ENCODE measurements at regions not wholly inside any gene's neighbourhood (a gene's known extent, or its start where the extent isn't known, plus 50 kb on each side); places are given as distances from the start of the nearest gene placed in this dataset.

DNA sequence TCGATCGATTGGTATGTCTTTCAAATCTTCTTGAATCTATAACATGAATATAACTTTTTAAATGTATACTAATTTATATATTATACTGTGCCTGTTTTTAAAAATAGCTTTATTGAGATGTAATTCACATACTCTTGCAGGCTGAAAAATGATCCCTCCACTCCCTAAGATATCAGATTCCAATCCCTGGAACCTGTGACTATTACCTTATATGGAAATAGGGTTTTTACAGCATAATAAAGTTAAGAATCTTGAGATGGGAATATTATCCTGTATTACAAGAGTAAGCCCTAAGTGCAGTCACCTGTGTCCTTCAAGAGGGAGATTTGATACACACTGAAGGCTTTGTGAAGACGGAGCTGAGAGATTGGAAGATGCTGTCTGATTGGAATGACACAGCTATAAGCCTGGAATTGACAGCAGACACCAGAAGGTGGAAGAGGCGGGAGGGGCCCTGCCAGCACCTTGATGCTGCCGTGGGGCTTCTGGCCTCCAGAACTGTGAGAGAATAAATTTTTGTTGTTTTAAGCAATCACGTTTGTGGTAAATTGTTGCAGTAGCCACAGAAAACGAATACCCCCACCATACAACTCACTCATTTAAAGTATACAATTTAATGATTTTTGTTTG lies 161.3 kb downstream of the RMI1 start:
- H3K36me3 ChIP-seq (ENCODE audit: insufficient read depth, low read length) = no peaks in the 10 kb centered on the region
- H3K9me3 ChIP-seq (ENCODE audit: low read depth, low read length) = no peaks in the 10 kb centered on the region
- H3K4me1 ChIP-seq (ENCODE audit: insufficient read depth, low read length) = peaks cover 8% of the 10 kb centered on the region
- no peak overlapping the region for H3K4me3 ChIP-seq (ENCODE audit: insufficient read depth, low read length)
- peaks cover 64% of the 10 kb centered on the region for H3K27me3 ChIP-seq (ENCODE audit: insufficient read depth, low read length)
- no peak overlapping the region for H3K27ac ChIP-seq (ENCODE audit: low read depth, low read length)
- no peaks in the 10 kb centered on the region for H4K20me1 ChIP-seq (ENCODE audit: insufficient read depth, low read length)
- TF ChIP-seq, protein P1, sequence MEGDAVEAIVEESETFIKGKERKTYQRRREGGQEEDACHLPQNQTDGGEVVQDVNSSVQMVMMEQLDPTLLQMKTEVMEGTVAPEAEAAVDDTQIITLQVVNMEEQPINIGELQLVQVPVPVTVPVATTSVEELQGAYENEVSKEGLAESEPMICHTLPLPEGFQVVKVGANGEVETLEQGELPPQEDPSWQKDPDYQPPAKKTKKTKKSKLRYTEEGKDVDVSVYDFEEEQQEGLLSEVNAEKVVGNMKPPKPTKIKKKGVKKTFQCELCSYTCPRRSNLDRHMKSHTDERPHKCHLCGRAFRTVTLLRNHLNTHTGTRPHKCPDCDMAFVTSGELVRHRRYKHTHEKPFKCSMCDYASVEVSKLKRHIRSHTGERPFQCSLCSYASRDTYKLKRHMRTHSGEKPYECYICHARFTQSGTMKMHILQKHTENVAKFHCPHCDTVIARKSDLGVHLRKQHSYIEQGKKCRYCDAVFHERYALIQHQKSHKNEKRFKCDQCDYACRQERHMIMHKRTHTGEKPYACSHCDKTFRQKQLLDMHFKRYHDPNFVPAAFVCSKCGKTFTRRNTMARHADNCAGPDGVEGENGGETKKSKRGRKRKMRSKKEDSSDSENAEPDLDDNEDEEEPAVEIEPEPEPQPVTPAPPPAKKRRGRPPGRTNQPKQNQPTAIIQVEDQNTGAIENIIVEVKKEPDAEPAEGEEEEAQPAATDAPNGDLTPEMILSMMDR (IDR thresholded peaks at IDR 0.05; ENCODE audit: extremely low read depth, low read depth, low read length) = no peak
- DNase-seq (ENCODE audit: insufficient read length, low spot score, missing footprints) = no peak
- H2AFZ ChIP-seq (ENCODE audit: low read length) = no peak overlapping the region
- no peaks in the 10 kb centered on the region for H3K79me2 ChIP-seq (ENCODE audit: insufficient read depth, low read length)
- no peak overlapping the region for H3K4me2 ChIP-seq (ENCODE audit: insufficient read depth, low read length)

DNA sequence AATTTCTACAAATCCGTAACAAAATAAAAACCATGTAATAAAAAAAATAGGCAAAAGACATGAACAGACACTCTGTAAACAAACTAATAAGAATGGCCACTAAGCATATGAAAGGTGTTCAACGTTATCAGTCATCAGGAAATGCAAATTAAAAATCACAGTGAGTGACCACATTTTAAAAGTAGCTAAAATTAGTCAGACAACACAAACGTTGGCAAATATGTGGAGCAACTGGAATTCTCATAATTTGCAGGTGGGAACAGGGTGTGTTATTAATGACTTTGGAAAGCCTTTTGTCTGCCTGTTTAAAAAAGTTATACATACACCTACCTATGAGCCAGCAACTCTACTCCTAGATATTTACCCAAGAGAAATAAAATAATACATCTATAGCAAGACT lies 164.4 kb downstream of the RMI1 start:
- no peaks in the 10 kb centered on the region for H3K36me3 ChIP-seq (ENCODE audit: insufficient read depth, low read length)
- H3K9me3 ChIP-seq (ENCODE audit: low read depth, low read length) = no peaks in the 10 kb centered on the region
- no peak overlapping the region for H3K27ac ChIP-seq (ENCODE audit: low read depth, low read length)
- H2AFZ ChIP-seq (ENCODE audit: low read length) = no peak overlapping the region
- TF ChIP-seq, protein P1 (IDR thresholded peaks at IDR 0.05; ENCODE audit: extremely low read depth, low read depth, low read length) = no peak
- H3K27me3 ChIP-seq (ENCODE audit: insufficient read depth, low read length) = peaks cover 36% of the 10 kb centered on the region
- no peak overlapping the region for H3K4me2 ChIP-seq (ENCODE audit: insufficient read depth, low read length)
- no peaks in the 10 kb centered on the region for H3K79me2 ChIP-seq (ENCODE audit: insufficient read depth, low read length)
- DNase-seq (ENCODE audit: insufficient read length, low spot score, missing footprints) = no peak
- H3K4me1 ChIP-seq (ENCODE audit: insufficient read depth, low read length) = peaks cover 4% of the 10 kb centered on the region
- H4K20me1 ChIP-seq (ENCODE audit: insufficient read depth, low read length) = no peaks in the 10 kb centered on the region
- H3K4me3 ChIP-seq (ENCODE audit: insufficient read depth, low read length) = no peak overlapping the region

- Histone ChIP-seq H3K79me2 (ENCODE audit: insufficient read depth, low read length) (no peaks in the 10 kb centered on the region), H3K4me2 (ENCODE audit: insufficient read depth, low read length) (no peak overlapping the region), H3K4me1 (ENCODE audit: insufficient read depth, low read length) (peaks cover 2% of the 10 kb centered on the region), H4K20me1 (ENCODE audit: insufficient read depth, low read length) (no peaks in the 10 kb centered on the region), H3K27ac (ENCODE audit: low read depth, low read length) (no peak overlapping the region), H3K9me3 (ENCODE audit: low read depth, low read length) (no peaks in the 10 kb centered on the region), H2AFZ (ENCODE audit: low read length) (no peak overlapping the region), H3K27me3 (ENCODE audit: insufficient read depth, low read length) (peaks cover 28% of the 10 kb centered on the region), H3K36me3 (ENCODE audit: insufficient read depth, low read length) (no peaks in the 10 kb centered on the region), H3K4me3 (ENCODE audit: insufficient read depth, low read length) (no peak overlapping the region)
- TF ChIP-seq, protein P1 (IDR thresholded peaks at IDR 0.05; ENCODE audit: extremely low read depth, low read depth, low read length) = no peak
- DNase-seq (ENCODE audit: insufficient read length, low spot score, missing footprints) = peak; percentile 42
These were observed 165.2 kb downstream of the RMI1 start for GRCh38 chr9:84145780-84146179.

DNA sequence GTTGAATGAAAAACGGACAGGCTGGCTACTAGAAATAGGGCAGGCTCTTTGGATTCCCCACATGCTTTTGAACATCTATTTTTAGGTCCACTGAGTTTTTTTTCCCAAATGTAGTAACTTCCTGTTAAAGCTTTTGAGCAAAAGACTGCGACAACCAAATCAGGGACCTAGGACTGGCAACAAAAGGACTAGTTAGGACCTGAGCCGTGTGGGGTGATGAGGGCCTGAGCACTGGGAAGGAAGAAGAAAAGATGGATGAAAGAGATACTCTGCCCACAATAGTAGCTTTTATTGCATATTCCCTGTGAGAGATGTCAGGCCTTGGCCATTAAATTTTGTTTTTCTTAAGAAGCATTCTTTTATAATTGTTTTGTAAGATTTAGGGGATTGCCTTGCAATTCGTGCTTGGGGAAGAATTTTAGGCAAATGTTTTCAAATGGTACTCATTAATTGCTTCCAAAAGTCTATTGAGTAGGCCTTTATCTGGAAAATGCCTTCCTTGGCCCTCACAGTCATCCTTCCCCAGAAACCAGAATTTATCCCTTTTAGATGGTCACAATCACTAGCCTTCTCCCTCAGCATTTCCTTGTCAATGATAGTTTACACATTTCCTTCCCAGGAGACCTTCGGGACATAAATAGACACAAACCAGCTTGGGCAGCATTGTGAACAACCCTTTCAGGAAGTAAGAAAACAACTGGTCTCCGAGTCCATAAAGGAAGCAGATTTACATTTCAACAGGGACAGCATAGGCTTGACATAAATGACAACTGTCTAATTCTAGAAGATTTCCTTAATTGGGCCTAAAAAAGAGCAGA lies 166.5 kb downstream of the RMI1 start:
- DNase-seq (ENCODE audit: insufficient read length, low spot score, missing footprints) = peak; percentile 74
- Histone ChIP-seq H4K20me1 (ENCODE audit: insufficient read depth, low read length) (no peaks in the 10 kb centered on the region), H3K4me1 (ENCODE audit: insufficient read depth, low read length) (no peaks in the 10 kb centered on the region), H3K27ac (ENCODE audit: low read depth, low read length) (no peak overlapping the region), H3K79me2 (ENCODE audit: insufficient read depth, low read length) (no peaks in the 10 kb centered on the region), H3K36me3 (ENCODE audit: insufficient read depth, low read length) (no peaks in the 10 kb centered on the region), H3K4me2 (ENCODE audit: insufficient read depth, low read length) (no peak overlapping the region), H2AFZ (ENCODE audit: low read length) (peak overlapping the region; percentile 71), H3K27me3 (ENCODE audit: insufficient read depth, low read length) (peaks cover 15% of the 10 kb centered on the region), H3K4me3 (ENCODE audit: insufficient read depth, low read length) (no peak overlapping the region), H3K9me3 (ENCODE audit: low read depth, low read length) (no peaks in the 10 kb centered on the region)
- TF ChIP-seq, protein P1 (IDR thresholded peaks at IDR 0.05; ENCODE audit: extremely low read depth, low read depth, low read length) = no peak

Data from osteoblast (primary cell).